GM19239 (cell line): ENCODE measurements at regions not wholly inside any gene's neighbourhood (a gene's known extent, or its start where the extent isn't known, plus 50 kb on each side); places are given as distances from the start of the nearest gene placed in this dataset.

Experiments
- DNase-seq: peaks from one replicate; pipeline ENCODE4 v3.0.0; 2011; ENCODE audit warnings: low spot score; ENCODE audit not compliant: insufficient read length
- FAIRE-seq: peaks from 2 replicates; lab custom pipeline; 2011; peaks lifted over from hg19 to GRCh38; lab: Jason Lieb, UNC

DNA sequence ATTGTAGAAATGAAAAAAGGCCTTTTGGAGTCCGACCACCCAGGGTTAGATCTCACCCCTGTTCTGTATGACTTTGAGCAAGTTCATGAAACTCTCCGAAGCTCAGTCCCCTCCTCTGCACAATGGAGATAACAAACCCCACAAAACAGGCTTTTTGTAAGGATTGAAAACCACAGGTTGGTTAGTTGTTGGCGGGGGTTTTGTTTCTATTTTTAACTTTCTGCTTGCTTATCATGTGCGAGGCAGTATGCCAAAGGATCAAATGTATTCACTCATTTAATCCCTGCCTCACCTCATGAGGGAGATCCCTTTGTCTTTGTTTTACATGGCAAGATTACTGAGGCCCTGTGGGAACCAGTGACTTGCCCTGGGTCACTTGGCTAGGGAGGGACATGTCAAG is 539.1 kb downstream of the CDK5RAP2 start:
- FAIRE-seq (no peak), DNase-seq (no peak)

- DNase-seq (no peak), FAIRE-seq (no peak)
These were observed 541.6 kb downstream of the CDK5RAP2 start for GRCh38 chr9:120038342-120038741.

DNA sequence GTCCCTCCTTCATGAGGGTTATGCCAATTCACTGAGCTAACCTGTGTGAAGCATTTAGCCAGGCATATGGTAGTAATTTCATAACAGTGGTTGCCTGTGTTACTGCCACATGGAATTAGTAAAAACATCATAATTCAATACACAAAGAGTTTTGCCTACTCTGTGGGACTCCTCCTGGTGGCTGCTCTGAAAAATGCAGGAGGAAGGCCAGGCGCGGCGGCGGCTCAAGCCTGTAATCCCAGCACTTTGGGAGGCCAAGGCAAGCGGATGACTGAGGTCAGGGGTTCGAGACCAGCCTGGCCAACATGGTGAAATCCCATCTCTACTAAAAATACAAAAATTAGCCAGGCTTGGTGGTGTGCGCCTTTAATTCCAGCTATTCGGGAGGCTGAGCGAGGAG is 547.3 kb downstream of the CDK5RAP2 start:
- no peak for FAIRE-seq

GRCh38 chr9:120030847-120031246 is 549.1 kb downstream of the CDK5RAP2 start:
- FAIRE-seq (no peak), DNase-seq (no peak)

More for the DNA sequence above, 547.3 kb downstream of the CDK5RAP2 start:
- DNase-seq, result no peak

- DNase-seq (no peak), FAIRE-seq (no peak)
These were observed 561.4 kb downstream of the CDK5RAP2 start for GRCh38 chr9:120018550-120018949.

GRCh38 chr9:120018037-120018436 is 561.9 kb downstream of the CDK5RAP2 start:
- DNase-seq (no peak), FAIRE-seq (no peak)

GRCh38 chr9:120016231-120016630 is 563.7 kb downstream of the CDK5RAP2 start:
- FAIRE-seq, result no peak
- DNase-seq, result no peak

DNA sequence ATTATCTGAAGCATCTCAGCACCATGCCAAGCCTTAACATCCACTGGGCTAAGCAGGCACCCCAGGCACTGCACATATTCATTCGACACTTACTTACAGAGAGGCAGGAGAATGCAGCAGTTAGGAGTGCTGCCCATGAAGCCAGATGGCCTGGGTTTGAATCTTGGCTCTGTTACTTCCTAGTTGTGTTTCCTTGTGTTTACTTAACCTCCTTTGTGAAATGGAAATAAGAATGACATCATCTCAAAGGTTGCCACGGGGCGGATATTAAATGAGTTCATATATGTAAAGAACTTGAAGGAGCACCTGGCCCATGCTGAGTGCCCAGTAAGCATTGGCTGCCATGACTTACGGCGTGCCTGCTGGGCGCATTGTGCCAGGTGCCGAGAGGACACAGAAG is 565.2 kb downstream of the CDK5RAP2 start:
- FAIRE-seq, result no peak
- no peak for DNase-seq

DNA sequence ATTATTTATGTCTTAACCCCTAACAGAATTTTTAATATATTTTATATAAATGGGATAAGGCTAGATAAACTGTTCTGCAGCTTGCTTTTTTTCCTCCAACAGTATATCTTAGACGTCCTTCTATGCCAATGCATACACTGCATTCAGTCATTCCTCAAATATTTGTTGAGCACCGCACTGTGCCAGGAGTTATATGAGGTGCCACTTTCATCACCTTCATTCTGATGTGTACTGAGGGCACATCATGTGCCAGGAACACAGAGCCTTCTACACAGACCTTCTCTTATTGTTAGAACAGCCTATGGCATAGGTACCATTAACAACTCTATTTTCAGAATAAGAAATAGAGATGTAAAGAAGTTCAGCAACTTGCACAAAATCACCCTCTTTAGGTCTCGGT is 570.1 kb downstream of the CDK5RAP2 start:
- FAIRE-seq (no peak), DNase-seq (no peak)

DNA sequence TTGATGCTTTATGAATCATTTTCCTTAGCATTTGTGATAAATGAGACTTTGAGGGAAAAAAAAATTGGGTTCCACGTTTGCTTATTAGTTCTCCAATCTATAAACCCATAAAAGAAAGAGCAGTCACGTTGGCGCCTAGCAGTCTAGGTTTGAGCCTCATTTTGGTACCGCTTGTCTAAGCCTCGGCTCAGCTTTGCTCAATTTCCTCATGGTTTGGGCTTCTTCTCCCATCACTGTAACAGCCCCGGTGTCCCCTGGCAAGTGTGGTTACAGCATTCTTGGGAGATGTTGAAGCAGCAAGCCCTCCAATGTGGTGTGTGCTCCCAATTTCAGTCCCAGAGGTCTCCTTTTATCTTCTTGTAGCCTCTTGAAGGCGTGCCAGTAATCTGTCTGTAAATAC is 578.4 kb downstream of the CDK5RAP2 start:
- DNase-seq, result no peak
- no peak for FAIRE-seq

GRCh38 chr9:119998614-119999013 is 581.4 kb downstream of the CDK5RAP2 start:
- no peak for DNase-seq
- FAIRE-seq, result no peak

GRCh38 chr9:119991797-119992196 is 588.2 kb downstream of the CDK5RAP2 start:
- FAIRE-seq (no peak), DNase-seq (no peak)

DNA sequence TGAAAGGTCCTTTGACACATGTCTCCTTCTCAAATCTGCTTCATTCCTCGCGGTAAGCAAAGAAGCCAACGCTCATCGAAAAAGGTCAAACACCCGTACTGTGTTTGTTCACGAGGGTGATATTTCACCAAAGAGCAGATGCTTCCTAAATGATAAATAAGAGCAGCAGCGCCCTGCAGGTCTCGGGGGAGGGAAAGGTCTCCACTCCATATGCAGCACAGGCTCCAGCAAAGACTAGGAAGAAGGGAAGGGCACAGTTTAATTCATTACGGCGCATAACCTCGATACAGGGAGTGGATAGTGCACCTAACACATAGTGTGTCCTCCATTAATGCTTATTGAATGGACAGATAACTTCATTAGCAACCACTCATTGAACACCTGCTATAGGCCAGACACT is 593.3 kb downstream of the CDK5RAP2 start:
- DNase-seq, result no peak
- no peak for FAIRE-seq

GRCh38 chr9:119986205-119986604 is 593.8 kb downstream of the CDK5RAP2 start:
- no peak for DNase-seq

GRCh38 chr9:119974026-119974425 is 604.8 kb upstream of the BRINP1 start:
- no peak for FAIRE-seq
- no peak for DNase-seq

More at GRCh38 chr9:119986205-119986604, 593.8 kb downstream of the CDK5RAP2 start:
- no peak for FAIRE-seq

DNA sequence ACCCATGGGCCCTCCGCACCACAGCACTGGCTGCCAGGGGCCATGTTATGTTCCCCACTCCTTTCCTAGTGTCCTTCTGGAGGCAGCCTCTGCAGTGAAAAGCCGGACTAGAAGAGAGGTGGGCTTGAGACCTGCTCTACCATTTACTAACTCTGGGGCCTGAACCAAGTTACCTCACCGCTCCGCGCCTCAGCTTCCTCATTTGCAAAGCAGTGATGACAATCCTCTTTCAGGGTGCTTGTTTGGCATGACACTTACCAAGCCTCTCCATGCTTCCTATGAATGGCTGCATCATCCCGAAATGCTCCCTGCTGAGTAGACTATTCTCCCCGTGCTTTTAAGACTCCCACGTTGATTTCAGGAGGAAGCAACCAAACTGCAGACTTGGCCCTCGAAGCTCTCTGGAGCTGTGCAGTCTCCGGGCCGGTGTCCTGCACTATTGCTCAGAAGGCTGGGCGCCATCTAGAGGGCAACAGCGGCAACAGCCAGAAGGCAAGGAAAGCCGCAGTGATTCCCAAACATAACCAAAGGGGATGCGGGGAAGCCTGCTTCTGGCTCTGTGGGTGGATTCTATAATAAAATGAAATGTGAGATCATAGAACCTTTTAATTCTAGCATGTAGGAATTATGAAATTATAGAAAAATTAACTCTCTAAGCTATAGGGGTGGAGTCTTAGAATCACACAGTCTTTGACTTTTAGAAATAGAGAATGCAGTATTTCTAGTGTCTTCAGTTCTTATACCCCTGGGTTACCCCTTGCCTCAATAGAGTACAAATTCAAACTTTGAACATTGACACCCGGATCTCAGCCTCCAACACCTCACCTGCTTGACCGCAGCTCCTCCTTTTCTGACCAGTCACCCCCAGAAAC is 599.8 kb upstream of the BRINP1 start:
- FAIRE-seq, result peak; percentile 80
- peak; percentile 51 for DNase-seq

- FAIRE-seq, result no peak
- DNase-seq, result no peak
These were observed 598.8 kb upstream of the BRINP1 start for GRCh38 chr9:119967867-119968535.

DNA sequence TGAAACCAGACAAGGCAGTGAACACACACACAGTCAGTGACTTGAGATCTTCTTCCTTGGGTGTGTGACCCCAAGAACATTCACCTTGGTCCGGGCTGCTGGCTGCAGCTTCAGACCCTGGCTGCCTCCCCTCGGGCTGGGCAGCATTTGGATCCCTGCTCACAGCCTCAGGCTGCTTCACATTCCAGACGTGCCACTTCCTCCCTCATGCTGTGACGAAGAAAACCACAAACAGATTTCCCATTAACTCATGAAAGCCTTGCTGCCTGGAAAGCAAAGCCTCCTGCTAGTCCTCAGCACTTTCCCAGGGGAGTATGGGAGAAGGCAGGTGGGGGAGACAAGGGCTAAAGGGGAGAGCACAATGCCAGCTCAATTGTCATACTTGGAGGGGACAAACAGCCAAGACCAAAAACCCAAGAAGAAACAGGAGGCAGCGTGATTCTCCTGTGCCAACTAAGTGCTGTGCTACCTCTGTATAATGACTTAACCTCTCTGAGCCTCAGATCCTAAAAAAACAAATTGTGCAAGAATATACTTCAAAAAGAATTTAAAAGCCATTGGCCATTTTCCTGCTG is 594.6 kb upstream of the BRINP1 start:
- DNase-seq, result no peak
- no peak for FAIRE-seq

DNA sequence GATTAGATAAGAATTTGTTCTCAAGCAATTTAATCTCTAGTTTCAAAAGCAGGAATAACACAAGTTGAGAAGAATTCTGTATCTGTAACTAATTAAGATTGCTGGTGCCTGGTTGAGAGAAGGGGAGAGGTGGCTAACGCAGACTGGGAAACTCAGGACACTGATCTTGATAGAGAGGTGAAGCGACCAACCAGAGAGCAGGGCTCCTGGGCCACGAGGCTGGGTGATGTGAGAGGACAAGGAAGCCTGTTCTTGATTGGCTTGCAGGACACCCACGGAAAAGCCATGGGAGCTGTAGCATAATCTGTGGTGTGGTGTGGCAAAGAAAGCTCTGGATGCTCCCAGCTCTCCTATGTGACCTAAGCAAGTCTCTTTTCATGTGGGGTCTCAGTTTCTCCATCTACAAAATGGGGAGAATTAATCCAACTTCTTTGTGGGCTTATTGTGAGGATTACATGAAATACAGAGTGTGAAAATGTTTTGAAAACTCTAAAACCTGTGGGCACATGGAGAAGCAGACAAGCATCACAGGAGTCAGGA is 594.1 kb upstream of the BRINP1 start:
- DNase-seq, result no peak
- FAIRE-seq, result no peak

GRCh38 chr9:119961774-119962424 is 592.7 kb upstream of the BRINP1 start:
- DNase-seq (peak; percentile 6), FAIRE-seq (no peak)
